Kidney epithelial cell (primary cell): ENCODE measurements at regions not wholly inside any gene's neighbourhood (a gene's known extent, or its start where the extent isn't known, plus 50 kb on each side); places are given as distances from the start of the nearest gene placed in this dataset.

Experiments used
- DNase-seq: peaks from one replicate; pipeline ENCODE4 v3.0.0-alpha.2; 2010; ENCODE audit warnings: low read depth
- H3K27me3 ChIP-seq: 2 replicates; pipeline ENCODE4 v1.6.0; 2011; ENCODE audit warnings: low read length; ENCODE audit not compliant: control insufficient read depth, insufficient read depth
- H3K36me3 ChIP-seq: 2 replicates; pipeline ENCODE4 v1.5.1; 2011; ENCODE audit warnings: low read length; ENCODE audit not compliant: control insufficient read depth, insufficient read depth
- H3K4me3 ChIP-seq: 2 replicates; pipeline ENCODE4 v1.5.1; 2011; ENCODE audit warnings: low read depth, mild to moderate bottlenecking, control low read depth, low read length
- CTCF ChIP-seq: IDR thresholded peaks from 2 replicates; pipeline ENCODE4 v1.5.1; 2011; ENCODE audit warnings: mild to moderate bottlenecking, moderate library complexity, low read length, control low read depth, inconsistent platforms; ENCODE audit not compliant: insufficient read depth, poor library complexity, severe bottlenecking

- no peak overlapping the region for H3K4me3 ChIP-seq
- no peaks in the 10 kb centered on the region for H3K36me3 ChIP-seq
- DNase-seq = no peak
- TF ChIP-seq CTCF = no peak
- no peaks in the 10 kb centered on the region for H3K27me3 ChIP-seq
Observed at GRCh38 chr12:30846776-30847175, 79.8 kb upstream of the TSPAN11 start.

- no peak for TF ChIP-seq CTCF
- DNase-seq = no peak
- Histone ChIP-seq H3K4me3 (no peak overlapping the region), H3K36me3 (no peaks in the 10 kb centered on the region), H3K27me3 (no peaks in the 10 kb centered on the region)
Observed at GRCh38 chr12:30845676-30846075, 80.9 kb upstream of the TSPAN11 start.

- Histone ChIP-seq H3K4me3 (no peak overlapping the region), H3K27me3 (peaks cover 3% of the 10 kb centered on the region), H3K36me3 (no peaks in the 10 kb centered on the region)
- no peak for TF ChIP-seq CTCF
- DNase-seq = no peak
Observed at GRCh38 chr12:30843211-30843610, 83.3 kb upstream of the TSPAN11 start.

DNA sequence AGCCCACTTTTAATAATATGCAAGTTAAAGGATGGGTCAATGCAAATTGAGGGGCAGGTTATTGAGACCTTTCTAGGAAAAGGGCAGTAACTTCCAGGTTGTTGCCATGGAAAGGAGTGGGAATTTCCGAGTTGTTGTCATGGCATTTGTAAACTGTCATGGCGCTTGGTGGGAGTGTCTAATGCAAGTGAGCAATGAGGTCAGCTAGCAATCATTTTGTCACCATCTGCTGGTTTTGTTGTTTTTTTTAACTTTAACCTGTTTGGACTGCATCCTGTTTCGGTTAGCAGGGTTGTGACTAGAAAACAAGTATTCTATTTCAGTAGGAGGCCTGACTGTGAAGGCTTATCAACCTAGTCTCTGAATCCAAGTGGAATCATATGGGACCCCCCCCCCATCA lies 85.8 kb upstream of the TSPAN11 start:
- no peak for DNase-seq
- Histone ChIP-seq H3K27me3 (peaks cover 4% of the 10 kb centered on the region), H3K4me3 (no peak overlapping the region), H3K36me3 (no peaks in the 10 kb centered on the region)
- no peak for TF ChIP-seq CTCF

GRCh38 chr12:30839643-30840220 lies 85.0 kb upstream of the CAPRIN2 start:
- no peak for DNase-seq
- no peak overlapping the region for H3K4me3 ChIP-seq
- TF ChIP-seq CTCF = no peak
- peaks cover 8% of the 10 kb centered on the region for H3K27me3 ChIP-seq
- no peaks in the 10 kb centered on the region for H3K36me3 ChIP-seq

DNA sequence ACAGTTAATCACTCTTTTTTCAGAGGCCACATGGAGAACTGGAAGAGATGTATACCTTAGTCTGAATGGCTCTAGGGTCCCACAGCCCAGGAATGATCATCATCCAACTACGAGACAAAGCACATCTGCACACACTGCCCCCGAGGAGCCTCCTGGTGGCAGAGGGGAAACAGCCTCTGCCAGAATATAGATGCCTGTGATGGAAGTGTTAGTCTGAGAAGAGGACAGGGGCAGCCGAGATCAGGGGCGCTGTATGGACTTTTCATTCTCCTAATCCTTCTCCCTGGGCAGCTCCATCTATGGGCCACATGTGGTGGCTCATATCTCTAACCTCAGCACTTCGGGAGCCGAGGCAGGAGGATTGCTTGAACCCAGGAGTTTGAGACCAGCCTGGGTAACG lies 82.8 kb upstream of the CAPRIN2 start:
- H3K27me3 ChIP-seq = peaks cover 8% of the 10 kb centered on the region
- no peak for DNase-seq
- TF ChIP-seq CTCF = no peak
- H3K36me3 ChIP-seq = no peaks in the 10 kb centered on the region
- H3K4me3 ChIP-seq = no peak overlapping the region
